Spleen (tissue), 11 donors: ENCODE measurements at regions not wholly inside any gene's neighbourhood (a gene's known extent, or its start where the extent isn't known, plus 50 kb on each side); places are given as distances from the start of the nearest gene placed in this dataset.

Source experiments
- DNase-seq: peaks from one replicate; pipeline ENCODE4 v3.0.0-alpha.2; 2020
- H3K27ac ChIP-seq, 8 donors: fragments of 200-600 bp; sonication (generic) in 7 of 8; 1 replicate in 4 of 8; 2 replicates in 4 of 8; pipeline versions ENCODE4 v1.5.0 to v1.8.0; 2016 to 2021; ENCODE audit warnings: inconsistent platforms in 4 of 8, mild to moderate bottlenecking in 4 of 8, moderate library complexity in 1 of 8
- H3K27me3 ChIP-seq, 7 donors: fragments of 200-600 bp; sonication (generic) in 6 of 7; replicated peaks in 1 of 7; 1 replicate in 4 of 7; 2 replicates in 3 of 7; pipeline versions ENCODE4 v1.5.0 to v1.8.0; 2016 to 2021; ENCODE audit warnings: inconsistent platforms in 3 of 7, mild to moderate bottlenecking in 1 of 7
- H3K36me3 ChIP-seq, 6 donors: fragments of 200-600 bp; sonication (generic) in 5 of 6; 1 replicate in 4 of 6; 2 replicates in 2 of 6; pipeline versions ENCODE4 v1.5.0 to v1.8.0; 2016 to 2021; ENCODE audit warnings: inconsistent platforms in 2 of 6
- H3K4me1 ChIP-seq, 6 donors: fragments of 200-600 bp; sonication (generic) in 5 of 6; 1 replicate in 3 of 6; 2 replicates in 3 of 6; pipeline versions ENCODE4 v1.5.0 to v1.8.0; 2016 to 2021; ENCODE audit warnings: inconsistent platforms in 3 of 6
- H3K4me3 ChIP-seq, 8 donors: fragments of 200-600 bp; sonication (generic) in 7 of 8; 1 replicate in 4 of 8; 2 replicates in 4 of 8; pipeline versions ENCODE4 v1.5.0 to v1.8.0; 2016 to 2021; ENCODE audit warnings: inconsistent platforms in 4 of 8, mild to moderate bottlenecking in 4 of 8, moderate library complexity in 2 of 8
- H3K9me3 ChIP-seq, 8 donors: fragments of 200-600 bp; sonication (generic) in 7 of 8; 1 replicate in 4 of 8; 2 replicates in 4 of 8; pipeline versions ENCODE4 v1.5.0 to v1.8.0; 2016 to 2021; ENCODE audit warnings: inconsistent platforms in 4 of 8
- POLR2A ChIP-seq, 3 donors: fragments of 450-650 bp; IDR thresholded peaks; one replicate each; pipeline ENCODE4 v1.5.1; 2017; ENCODE audit warnings: antibody characterized with exemption in 3 of 3, mild to moderate bottlenecking in 1 of 3
- POLR2AphosphoS5 ChIP-seq, 3 donors: sonication (generic); formaldehyde crosslinking; IDR thresholded peaks; one replicate each; pipeline ENCODE4 v1.5.1; 2017; ENCODE audit warnings: antibody characterized with exemption in 3 of 3
- WGBS, 5 donors: extraction: QIAGEN DNeasy Blood & Tissue Kit in 3 of 5; methylation state at CpG; one replicate each; pipeline versions ENCODE4 v1.1.5 to v1.1.7; 2013 to 2018; 5-methylcytosine and 5-hydroxymethylcytosine counted together
- intact Hi-C: fragments of 100-400 bp; cut with DNase I; formaldehyde crosslinking; loops from one replicate; pipeline ENCODE4 v1.15.0; 2023; ENCODE audit warnings: low total_unique reads
- TF ChIP-seq, protein P1 (sequence below), 11 experiments: fragments of 200-600 bp in 7 of 11; fragments of 450-650 bp in 4 of 11; sonication (generic) in 4 of 11; IDR thresholded peaks in 8 of 11; conservative IDR thresholded peaks in 3 of 11; 1 replicate in 7 of 11; 2 replicates in 4 of 11; pipeline versions ENCODE4 v1.4.0 to v1.8.0; 2016 to 2021; ENCODE audit warnings: antibody characterized with exemption in 11 of 11, inconsistent platforms in 4 of 11, mild to moderate bottlenecking in 1 of 11
- donor health status: healthy with polysubstance abuse.
- donor health status: DM: no; HTN: no; CAD: no; lungs with moderate emphysema.
- donor health status: DM: no; HTN: no; CAD: no.
- donor health status: Bipolar disorder and iron deficiency.
- donor health status: healthy.
- donor health status: DM: no; HTN: no; CAD: no.
- donor health status: DM: yes; HTN: yes; CAD: no.

DNA sequence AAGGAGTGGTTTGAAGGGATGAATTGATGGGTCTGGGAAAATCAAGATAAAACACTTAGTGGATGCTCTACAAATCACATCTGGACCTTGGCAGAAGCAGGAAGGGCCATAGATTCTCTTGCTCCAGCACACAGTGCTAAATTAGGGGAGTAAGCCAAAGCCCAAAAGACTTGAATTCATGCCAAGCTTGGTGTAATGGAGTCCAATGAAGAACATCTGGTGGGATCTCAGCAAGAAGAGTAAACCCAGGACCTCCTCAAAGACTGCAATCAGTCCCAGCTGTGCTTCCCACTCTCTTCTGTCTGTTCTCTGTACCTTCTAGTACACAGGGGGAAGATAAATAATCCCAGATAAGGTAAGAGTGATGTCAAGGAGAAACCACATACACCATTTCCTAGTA, 683.4 kb downstream of the RNF144B start:
- intact Hi-C loops: no loop called here
- H3K36me3 ChIP-seq: no peaks in the 10 kb centered on the region
- H3K4me3 ChIP-seq: no peak overlapping the region
- no peaks in the 10 kb centered on the region for H3K4me1 ChIP-seq
- H3K27ac ChIP-seq: no peak overlapping the region
- H3K9me3 ChIP-seq: peaks cover 0 to 47% (median 29%) of the 10 kb centered on the region in 8 donors
- no peak for DNase-seq
- H3K27me3 ChIP-seq: no peaks in the 10 kb centered on the region
- TF ChIP-seq, protein P1, sequence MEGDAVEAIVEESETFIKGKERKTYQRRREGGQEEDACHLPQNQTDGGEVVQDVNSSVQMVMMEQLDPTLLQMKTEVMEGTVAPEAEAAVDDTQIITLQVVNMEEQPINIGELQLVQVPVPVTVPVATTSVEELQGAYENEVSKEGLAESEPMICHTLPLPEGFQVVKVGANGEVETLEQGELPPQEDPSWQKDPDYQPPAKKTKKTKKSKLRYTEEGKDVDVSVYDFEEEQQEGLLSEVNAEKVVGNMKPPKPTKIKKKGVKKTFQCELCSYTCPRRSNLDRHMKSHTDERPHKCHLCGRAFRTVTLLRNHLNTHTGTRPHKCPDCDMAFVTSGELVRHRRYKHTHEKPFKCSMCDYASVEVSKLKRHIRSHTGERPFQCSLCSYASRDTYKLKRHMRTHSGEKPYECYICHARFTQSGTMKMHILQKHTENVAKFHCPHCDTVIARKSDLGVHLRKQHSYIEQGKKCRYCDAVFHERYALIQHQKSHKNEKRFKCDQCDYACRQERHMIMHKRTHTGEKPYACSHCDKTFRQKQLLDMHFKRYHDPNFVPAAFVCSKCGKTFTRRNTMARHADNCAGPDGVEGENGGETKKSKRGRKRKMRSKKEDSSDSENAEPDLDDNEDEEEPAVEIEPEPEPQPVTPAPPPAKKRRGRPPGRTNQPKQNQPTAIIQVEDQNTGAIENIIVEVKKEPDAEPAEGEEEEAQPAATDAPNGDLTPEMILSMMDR (IDR thresholded peaks at IDR 0.05 in 8 of 11, conservative IDR thresholded peaks at IDR 0.05 in 3 of 11): no peak
- TF ChIP-seq POLR2AphosphoS5 (IDR thresholded peaks at IDR 0.05) (no peak), POLR2A (IDR thresholded peaks at IDR 0.05) (no peak)

DNA sequence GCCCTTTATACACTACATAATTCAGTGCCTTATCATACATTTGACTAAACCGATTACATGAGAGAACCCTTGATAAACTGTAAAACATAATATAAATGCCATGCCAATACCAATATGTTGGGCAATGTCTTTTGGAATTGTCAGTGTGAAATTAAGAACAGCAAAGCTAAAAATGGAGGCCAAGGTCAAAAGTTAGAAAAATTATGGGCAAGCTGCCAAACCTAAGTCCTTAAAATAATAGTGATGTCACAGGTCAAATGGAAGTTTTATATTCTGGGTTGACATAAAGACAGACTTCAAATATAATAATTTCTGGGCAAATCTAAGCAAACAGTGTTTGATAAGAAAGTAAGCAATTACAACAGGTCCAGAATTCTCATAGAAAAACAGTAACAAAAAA, 696.7 kb downstream of the RNF144B start:
- WGBS, 5 donors: 64 to 83% (median 78%) methylated on average over 1 of the region's 1 CpG
- H3K36me3 ChIP-seq: no peaks in the 10 kb centered on the region
- peaks cover 0 to 13% (median 0%) of the 10 kb centered on the region in 8 donors for H3K9me3 ChIP-seq
- intact Hi-C loops: no loop called here
- no peak for DNase-seq
- H3K27ac ChIP-seq: no peak overlapping the region
- H3K4me1 ChIP-seq: no peaks in the 10 kb centered on the region
- TF ChIP-seq POLR2A (IDR thresholded peaks at IDR 0.05) (no peak), POLR2AphosphoS5 (IDR thresholded peaks at IDR 0.05) (no peak)
- TF ChIP-seq, protein P1 (IDR thresholded peaks at IDR 0.05 in 8 of 11, conservative IDR thresholded peaks at IDR 0.05 in 3 of 11): no peak
- no peaks in the 10 kb centered on the region for H3K27me3 ChIP-seq
- H3K4me3 ChIP-seq: no peak overlapping the region

DNA sequence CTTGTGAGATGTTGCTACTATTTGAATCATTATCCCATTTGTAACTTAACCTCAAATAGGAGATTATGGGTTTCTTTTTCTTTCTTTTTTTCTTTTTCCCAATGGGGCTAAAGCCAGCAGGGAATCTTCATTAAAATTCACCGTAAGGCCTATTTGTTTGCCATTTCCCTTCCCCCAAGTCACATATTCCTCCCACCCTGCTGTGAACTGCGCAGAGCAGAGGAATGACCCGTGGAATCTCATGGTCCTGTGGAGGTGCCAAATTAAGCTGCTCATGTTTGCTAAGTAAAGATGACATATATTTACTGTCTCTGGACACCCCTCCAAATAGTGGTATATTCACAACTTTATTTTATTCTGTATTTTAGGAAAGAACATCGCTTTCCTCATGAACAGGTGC, 699.3 kb downstream of the RNF144B start:
- TF ChIP-seq POLR2A (IDR thresholded peaks at IDR 0.05) (no peak), POLR2AphosphoS5 (IDR thresholded peaks at IDR 0.05) (no peak)
- Histone ChIP-seq H3K9me3 (no peaks in the 10 kb centered on the region), H3K27me3 (no peaks in the 10 kb centered on the region), H3K27ac (no peak overlapping the region), H3K4me3 (no peak overlapping the region), H3K36me3 (no peaks in the 10 kb centered on the region), H3K4me1 (no peaks in the 10 kb centered on the region)
- WGBS, 5 donors: 47 to 73% (median 62%) methylated on average over 4 of the region's 4 CpGs
- intact Hi-C loops: no loop called here
- no peak for DNase-seq

DNA sequence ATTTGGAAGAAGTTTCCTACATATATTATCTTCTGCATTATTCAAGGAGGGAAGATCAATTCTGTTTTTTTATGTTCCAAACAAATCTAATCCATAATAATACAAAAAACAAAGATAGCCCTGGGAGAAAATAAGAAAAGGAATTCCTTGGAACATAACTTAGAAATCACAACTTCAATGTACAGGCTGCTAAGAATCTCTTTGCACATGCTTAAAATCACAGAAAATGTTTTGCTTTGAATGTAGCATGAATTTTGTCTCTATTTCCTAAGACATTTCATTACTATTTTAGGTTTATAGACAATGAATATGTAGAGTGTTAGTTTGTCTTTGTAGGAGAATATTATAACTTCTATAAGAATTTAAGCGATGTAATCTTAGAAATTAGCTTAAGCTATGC, 700.1 kb downstream of the RNF144B start:
- TF ChIP-seq, protein P1 (IDR thresholded peaks at IDR 0.05 in 8 of 11, conservative IDR thresholded peaks at IDR 0.05 in 3 of 11): no peak
- TF ChIP-seq POLR2AphosphoS5 (IDR thresholded peaks at IDR 0.05) (no peak), POLR2A (IDR thresholded peaks at IDR 0.05) (no peak)
- Histone ChIP-seq H3K4me1 (no peaks in the 10 kb centered on the region), H3K36me3 (no peaks in the 10 kb centered on the region), H3K27me3 (no peaks in the 10 kb centered on the region), H3K27ac (no peak overlapping the region), H3K4me3 (no peak overlapping the region), H3K9me3 (no peaks in the 10 kb centered on the region)
- no peak for DNase-seq
- 83 to 96% (median 91%) methylated on average over 1 of the region's 1 CpG for WGBS, 5 donors
- intact Hi-C loops: no loop called here

DNA sequence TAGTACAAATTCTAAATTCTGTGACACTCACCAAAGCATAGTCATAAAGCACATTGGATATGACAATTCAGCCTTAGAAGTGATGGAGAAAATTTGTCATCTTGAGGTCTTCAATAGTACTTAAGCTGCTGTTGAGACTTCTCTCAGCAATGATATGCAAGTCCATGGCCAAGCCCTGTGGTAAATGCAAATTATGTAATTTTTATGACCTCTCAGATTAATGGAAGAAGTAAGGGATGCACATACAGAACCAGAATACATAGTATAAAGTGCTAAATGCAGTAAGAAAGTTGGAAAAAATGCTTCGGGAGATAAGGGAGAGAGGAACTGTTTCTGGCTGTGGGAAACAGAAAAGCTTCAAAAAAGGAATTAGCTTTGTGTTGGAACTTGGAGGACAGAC, 700.7 kb downstream of the RNF144B start:
- no peaks in the 10 kb centered on the region for H3K27me3 ChIP-seq
- no peak overlapping the region for H3K4me3 ChIP-seq
- 80 to 100% (median 87%) methylated on average over 1 of the region's 1 CpG for WGBS, 5 donors
- no peak for DNase-seq
- H3K36me3 ChIP-seq: no peaks in the 10 kb centered on the region
- H3K4me1 ChIP-seq: no peaks in the 10 kb centered on the region
- H3K27ac ChIP-seq: no peak overlapping the region
- TF ChIP-seq POLR2AphosphoS5 (IDR thresholded peaks at IDR 0.05) (no peak), POLR2A (IDR thresholded peaks at IDR 0.05) (no peak)
- TF ChIP-seq, protein P1 (IDR thresholded peaks at IDR 0.05 in 8 of 11, conservative IDR thresholded peaks at IDR 0.05 in 3 of 11): no peak
- intact Hi-C loops: no loop called here
- H3K9me3 ChIP-seq: peaks cover 0 to 2% (median 0%) of the 10 kb centered on the region in 8 donors
